ENCODE measurements at regions not wholly inside any gene's neighbourhood (a gene's known extent, or its start where the extent isn't known, plus 50 kb on each side); places are given as distances from the start of the nearest gene placed in this dataset.

DNA sequence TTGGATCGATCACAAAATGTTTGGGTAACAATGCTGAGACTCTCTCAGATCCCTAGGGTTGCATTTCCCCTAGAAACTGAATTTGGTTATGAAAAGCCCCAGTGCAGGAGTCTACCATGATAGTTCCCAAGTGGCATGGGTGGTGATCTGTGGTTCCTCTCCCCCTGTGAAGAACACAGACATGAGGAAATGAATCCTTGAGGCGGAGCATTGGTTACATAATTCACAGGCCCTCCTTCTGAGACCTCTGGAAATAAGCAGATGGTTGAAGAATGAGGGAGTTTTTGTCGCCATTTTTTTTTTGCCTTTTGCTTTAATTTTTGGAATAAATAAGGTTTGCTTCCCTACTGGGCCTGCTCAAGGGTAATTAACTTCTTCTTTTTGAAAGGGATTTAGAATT is 597.0 kb upstream of the RBFOX1 start:
- Histone ChIP-seq H3K4me3 (no peak overlapping the region), H3K27me3 (ENCODE audit: control insufficient read depth in 3 of 3, insufficient read depth in 3 of 3, low read length in 2 of 3) (no peaks in the 10 kb centered on the region), H3K27ac (ENCODE audit: low read depth in 1 of 2, low read length in 1 of 2) (no peak overlapping the region), H3K36me3 (ENCODE audit: control insufficient read depth in 4 of 4, insufficient read depth in 4 of 4, low read length in 4 of 4) (no peaks in the 10 kb centered on the region), H3K4me1 (ENCODE audit: control insufficient read depth in 5 of 5, insufficient read depth in 5 of 5, low read length in 5 of 5) (no peaks in the 10 kb centered on the region), H3K9ac (ENCODE audit: insufficient read depth in 1 of 2, low read length in 2 of 2) (no peak overlapping the region), H3K9me3 (ENCODE audit: control insufficient read depth in 4 of 4, insufficient read depth in 3 of 4, low read length in 3 of 4) (peaks cover 0 to 3% (median 0%) of the 10 kb centered on the region in 4 donors)
- TF ChIP-seq, protein P1, sequence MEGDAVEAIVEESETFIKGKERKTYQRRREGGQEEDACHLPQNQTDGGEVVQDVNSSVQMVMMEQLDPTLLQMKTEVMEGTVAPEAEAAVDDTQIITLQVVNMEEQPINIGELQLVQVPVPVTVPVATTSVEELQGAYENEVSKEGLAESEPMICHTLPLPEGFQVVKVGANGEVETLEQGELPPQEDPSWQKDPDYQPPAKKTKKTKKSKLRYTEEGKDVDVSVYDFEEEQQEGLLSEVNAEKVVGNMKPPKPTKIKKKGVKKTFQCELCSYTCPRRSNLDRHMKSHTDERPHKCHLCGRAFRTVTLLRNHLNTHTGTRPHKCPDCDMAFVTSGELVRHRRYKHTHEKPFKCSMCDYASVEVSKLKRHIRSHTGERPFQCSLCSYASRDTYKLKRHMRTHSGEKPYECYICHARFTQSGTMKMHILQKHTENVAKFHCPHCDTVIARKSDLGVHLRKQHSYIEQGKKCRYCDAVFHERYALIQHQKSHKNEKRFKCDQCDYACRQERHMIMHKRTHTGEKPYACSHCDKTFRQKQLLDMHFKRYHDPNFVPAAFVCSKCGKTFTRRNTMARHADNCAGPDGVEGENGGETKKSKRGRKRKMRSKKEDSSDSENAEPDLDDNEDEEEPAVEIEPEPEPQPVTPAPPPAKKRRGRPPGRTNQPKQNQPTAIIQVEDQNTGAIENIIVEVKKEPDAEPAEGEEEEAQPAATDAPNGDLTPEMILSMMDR (IDR thresholded peaks at IDR 0.05; ENCODE audit: control extremely low read depth, extremely low read depth): no peak
- 21% methylated on average over 3 of the region's 3 CpGs for WGBS, 2 donors
- no peak for DNase-seq
- no peak for ATAC-seq (ENCODE audit: insufficient read depth, low FRiP score)

DNA sequence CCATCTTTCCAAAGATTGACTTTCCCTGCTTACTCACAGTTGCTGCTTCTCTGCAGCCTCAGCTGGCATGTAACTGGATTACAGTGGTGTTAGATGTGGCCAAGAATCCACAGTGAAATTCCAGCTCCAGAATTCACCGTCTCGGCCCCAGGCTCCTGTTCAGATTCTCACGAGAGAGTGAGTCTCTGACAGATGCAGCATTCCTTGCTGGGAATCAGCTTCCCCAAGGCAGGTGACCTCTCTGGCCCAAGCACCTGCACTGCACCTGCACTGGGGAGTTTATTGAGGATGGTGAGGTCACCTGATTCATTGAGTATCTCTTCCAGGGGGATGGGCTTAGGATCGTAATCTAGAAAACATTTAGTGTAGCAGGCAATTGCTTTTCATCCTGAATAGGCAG is 600.5 kb upstream of the RBFOX1 start:
- Histone ChIP-seq H3K4me3 (no peak overlapping the region), H3K27ac (ENCODE audit: low read depth in 1 of 2, low read length in 1 of 2) (no peak overlapping the region), H3K27me3 (ENCODE audit: control insufficient read depth in 3 of 3, insufficient read depth in 3 of 3, low read length in 2 of 3) (no peaks in the 10 kb centered on the region), H3K9ac (ENCODE audit: insufficient read depth in 1 of 2, low read length in 2 of 2) (no peak overlapping the region), H3K4me1 (ENCODE audit: control insufficient read depth in 5 of 5, insufficient read depth in 5 of 5, low read length in 5 of 5) (no peaks in the 10 kb centered on the region), H3K9me3 (ENCODE audit: control insufficient read depth in 4 of 4, insufficient read depth in 3 of 4, low read length in 3 of 4) (peaks cover 0 to 3% (median 0%) of the 10 kb centered on the region in 4 donors), H3K36me3 (ENCODE audit: control insufficient read depth in 4 of 4, insufficient read depth in 4 of 4, low read length in 4 of 4) (no peaks in the 10 kb centered on the region)
- ATAC-seq (ENCODE audit: insufficient read depth, low FRiP score) (no peak), DNase-seq (no peak)
- TF ChIP-seq, protein P1 (IDR thresholded peaks at IDR 0.05; ENCODE audit: control extremely low read depth, extremely low read depth): no peak
- 81 to 93% methylated on average over 4 of the region's 4 CpGs for WGBS, 2 donors

GRCh38 chr16:6728381-6728780 is 604.3 kb upstream of the RBFOX1 start:
- Histone ChIP-seq H3K9me3 (ENCODE audit: control insufficient read depth in 4 of 4, insufficient read depth in 3 of 4, low read length in 3 of 4) (peaks cover 0 to 4% (median 2%) of the 10 kb centered on the region in 4 donors), H3K27me3 (ENCODE audit: control insufficient read depth in 3 of 3, insufficient read depth in 3 of 3, low read length in 2 of 3) (no peaks in the 10 kb centered on the region), H3K36me3 (ENCODE audit: control insufficient read depth in 4 of 4, insufficient read depth in 4 of 4, low read length in 4 of 4) (no peaks in the 10 kb centered on the region), H3K9ac (ENCODE audit: insufficient read depth in 1 of 2, low read length in 2 of 2) (no peak overlapping the region), H3K4me3 (no peak overlapping the region), H3K27ac (ENCODE audit: low read depth in 1 of 2, low read length in 1 of 2) (no peak overlapping the region), H3K4me1 (ENCODE audit: control insufficient read depth in 5 of 5, insufficient read depth in 5 of 5, low read length in 5 of 5) (no peaks in the 10 kb centered on the region)
- 60 to 64% methylated on average over 3 of the region's 3 CpGs for WGBS, 2 donors
- TF ChIP-seq, protein P1 (IDR thresholded peaks at IDR 0.05; ENCODE audit: control extremely low read depth, extremely low read depth): no peak
- DNase-seq (no peak), ATAC-seq (ENCODE audit: insufficient read depth, low FRiP score) (no peak)

GRCh38 chr16:6726621-6727020 is 606.0 kb upstream of the RBFOX1 start:
- Histone ChIP-seq H3K27me3 (ENCODE audit: control insufficient read depth in 3 of 3, insufficient read depth in 3 of 3, low read length in 2 of 3) (no peaks in the 10 kb centered on the region), H3K9me3 (ENCODE audit: control insufficient read depth in 4 of 4, insufficient read depth in 3 of 4, low read length in 3 of 4) (peaks cover 0 to 4% (median 0%) of the 10 kb centered on the region in 4 donors), H3K4me3 (no peak overlapping the region), H3K9ac (ENCODE audit: insufficient read depth in 1 of 2, low read length in 2 of 2) (no peak overlapping the region), H3K36me3 (ENCODE audit: control insufficient read depth in 4 of 4, insufficient read depth in 4 of 4, low read length in 4 of 4) (no peaks in the 10 kb centered on the region), H3K27ac (ENCODE audit: low read depth in 1 of 2, low read length in 1 of 2) (no peak overlapping the region), H3K4me1 (ENCODE audit: control insufficient read depth in 5 of 5, insufficient read depth in 5 of 5, low read length in 5 of 5) (no peaks in the 10 kb centered on the region)
- ATAC-seq (ENCODE audit: insufficient read depth, low FRiP score): no peak
- TF ChIP-seq, protein P1 (IDR thresholded peaks at IDR 0.05; ENCODE audit: control extremely low read depth, extremely low read depth): no peak
- no peak for DNase-seq
- 50 to 57% methylated on average over 4 of the region's 4 CpGs for WGBS, 2 donors

Measured in lung (tissue), 11 donors.